DMS153 treated with DMSO at 0.1 percent for 48 hours (cell line): ENCODE measurements at regions not wholly inside any gene's neighbourhood (a gene's known extent, or its start where the extent isn't known, plus 50 kb on each side); places are given as distances from the start of the nearest gene placed in this dataset.
A peak's percentile ranks its signal among the peaks of the same experiment; 100 is the strongest.

Source experiments
- DNase-seq: peaks from one replicate; lab custom pipeline; 2025; ENCODE audit not compliant: unreplicated experiment; lab: John Stamatoyannopoulos, UW

DNA sequence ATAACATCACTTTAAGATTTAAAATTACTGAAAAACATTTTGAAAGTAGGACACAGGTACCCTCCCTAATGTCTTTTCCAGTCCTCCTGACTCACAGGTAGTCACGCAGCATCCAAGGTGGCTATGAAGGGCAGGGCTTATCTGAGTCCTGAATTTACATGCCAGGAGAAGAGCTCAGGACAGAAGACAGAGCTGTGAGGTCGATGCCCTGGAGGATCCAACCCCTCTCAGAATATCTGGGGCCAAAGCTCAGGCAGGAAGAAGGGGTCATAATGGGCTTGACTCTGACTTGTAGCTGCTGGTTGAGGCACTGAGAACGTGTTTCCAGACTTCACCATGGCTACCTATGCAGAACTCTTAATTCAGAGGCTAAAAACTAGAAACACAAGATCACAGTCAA lies 177.5 kb downstream of the AASDH start:
- no peak for DNase-seq

DNA sequence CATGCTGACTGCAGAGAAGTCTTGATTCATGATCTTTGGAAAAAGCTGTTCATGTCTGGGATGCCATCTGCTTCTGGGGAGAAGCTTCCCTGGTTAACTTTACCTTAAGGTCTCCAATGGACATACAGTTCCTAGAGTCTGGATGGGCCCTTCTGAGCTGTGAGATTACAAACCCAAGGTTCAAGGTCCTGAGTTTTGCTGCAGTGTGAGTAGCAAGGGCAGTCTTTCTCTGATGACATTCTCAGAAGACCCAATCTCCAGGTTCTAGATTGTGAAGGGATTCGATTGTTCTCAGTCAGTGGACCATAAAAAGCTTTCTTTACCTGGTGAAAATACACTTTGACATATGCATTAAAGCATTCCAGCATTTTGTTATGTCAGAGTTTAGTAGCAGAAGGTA lies 179.2 kb downstream of the AASDH start:
- no peak for DNase-seq

DNA sequence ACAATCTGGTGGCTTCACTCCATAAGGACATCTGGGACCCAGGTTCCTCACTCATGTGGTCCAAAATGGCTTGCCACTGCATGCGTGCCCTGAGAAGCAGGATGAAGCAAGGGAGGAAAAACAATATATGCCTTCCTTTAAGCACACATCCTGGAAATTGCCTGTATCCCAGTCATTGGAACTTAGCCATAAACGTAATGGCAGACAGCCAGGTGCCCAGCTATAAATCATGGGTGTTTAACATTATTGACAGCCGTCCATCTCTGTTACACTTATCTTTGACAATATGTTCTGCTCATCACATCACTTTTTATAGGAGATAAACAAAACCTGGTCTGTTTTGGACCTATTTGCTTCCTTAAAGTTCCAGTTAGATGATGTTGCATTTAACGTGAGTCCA lies 181.0 kb downstream of the AASDH start:
- peak; percentile 2 for DNase-seq

DNA sequence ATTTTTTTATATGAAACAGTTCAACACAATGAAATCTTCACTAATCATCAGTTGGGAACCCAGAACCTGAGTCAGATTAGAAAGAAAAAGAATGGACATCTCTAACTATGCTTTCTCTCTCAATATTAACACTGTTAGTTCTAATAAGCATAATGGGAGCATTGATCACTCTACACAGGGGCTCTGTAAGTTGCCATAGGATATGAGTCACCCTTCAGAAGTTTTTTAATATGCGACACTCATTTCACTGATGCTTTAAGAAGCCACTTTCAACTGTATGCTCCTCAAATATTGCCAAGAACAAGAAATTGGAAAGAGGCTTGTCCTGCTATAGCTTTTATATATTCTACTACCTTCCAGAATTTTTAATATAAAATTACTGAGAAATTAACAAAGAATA lies 187.0 kb downstream of the AASDH start:
- no peak for DNase-seq

DNA sequence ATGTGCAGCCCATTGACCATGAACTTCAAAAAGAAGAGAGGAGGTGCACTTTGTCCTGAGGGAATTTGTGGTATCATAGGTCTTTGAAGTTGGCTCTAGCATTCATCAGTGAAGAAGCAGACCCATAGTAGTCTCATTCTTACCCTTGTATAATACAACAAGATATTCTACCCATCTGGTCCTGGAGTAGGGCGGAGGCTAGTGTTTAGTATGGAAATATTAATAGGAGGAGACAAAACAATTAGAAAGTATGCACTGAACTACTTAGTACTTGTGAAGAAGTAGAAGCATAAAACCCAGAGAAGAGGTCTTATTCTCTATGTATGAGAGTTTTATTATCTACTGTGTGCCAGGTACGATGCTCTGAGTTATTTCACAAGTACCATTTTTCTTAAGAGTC lies 189.0 kb downstream of the AASDH start:
- no peak for DNase-seq

DNA sequence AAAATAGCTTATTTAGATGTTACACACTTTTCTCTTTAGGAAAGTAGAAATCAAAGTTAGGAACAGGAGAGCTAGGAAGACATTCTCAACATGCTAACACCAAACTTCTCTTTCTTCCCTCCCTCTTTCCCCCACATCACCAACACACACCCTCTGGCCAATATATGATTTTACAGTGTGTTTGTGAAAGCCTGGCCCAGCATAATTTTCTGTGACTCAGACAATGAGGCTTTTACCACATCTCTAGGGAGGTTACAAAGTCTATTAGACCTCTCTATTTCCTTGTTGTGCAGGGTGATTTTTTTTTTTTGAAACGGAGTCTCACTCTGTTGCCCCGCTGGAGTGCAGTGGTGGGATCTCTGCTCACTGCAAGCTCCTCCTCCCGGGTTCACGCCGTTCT lies 189.9 kb downstream of the AASDH start:
- no peak for DNase-seq

DNA sequence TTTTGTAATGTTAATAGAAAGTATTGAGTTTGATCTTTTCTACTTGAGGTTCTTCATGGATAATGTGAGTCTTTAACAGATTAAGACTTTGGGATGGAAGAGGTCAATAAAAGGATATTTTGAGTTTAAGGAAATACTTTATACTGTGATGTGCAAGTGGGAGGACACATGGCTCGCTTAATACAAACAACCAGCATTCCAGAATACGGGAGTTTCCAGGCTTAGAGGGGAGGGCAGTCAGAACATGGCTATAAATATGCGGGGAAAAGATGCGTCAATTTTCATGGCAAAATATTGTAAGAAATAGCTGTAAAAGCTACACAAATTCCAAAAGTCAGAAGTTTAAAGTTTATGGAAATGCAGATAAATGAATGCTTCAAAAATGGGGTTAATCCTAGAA lies 192.3 kb downstream of the AASDH start:
- no peak for DNase-seq

DNA sequence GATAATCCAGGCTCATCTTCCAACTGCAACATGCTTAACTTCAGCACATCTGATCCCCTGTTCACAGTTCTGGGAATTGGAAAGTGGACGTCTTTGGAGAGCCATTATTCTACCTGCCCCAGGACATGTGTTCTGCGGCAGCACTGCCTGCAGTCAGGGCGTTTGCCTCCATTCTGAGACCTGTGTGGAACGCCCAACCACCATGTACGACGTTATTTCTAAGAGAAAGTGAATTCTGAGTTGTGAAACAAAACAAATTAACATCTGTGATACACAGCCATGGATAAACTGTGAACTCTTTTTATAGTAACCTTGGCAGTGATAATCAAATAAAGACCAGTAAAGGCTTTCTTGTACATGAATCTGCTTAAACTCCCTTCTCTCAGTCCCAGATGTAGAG lies 195.8 kb downstream of the AASDH start:
- no peak for DNase-seq

DNA sequence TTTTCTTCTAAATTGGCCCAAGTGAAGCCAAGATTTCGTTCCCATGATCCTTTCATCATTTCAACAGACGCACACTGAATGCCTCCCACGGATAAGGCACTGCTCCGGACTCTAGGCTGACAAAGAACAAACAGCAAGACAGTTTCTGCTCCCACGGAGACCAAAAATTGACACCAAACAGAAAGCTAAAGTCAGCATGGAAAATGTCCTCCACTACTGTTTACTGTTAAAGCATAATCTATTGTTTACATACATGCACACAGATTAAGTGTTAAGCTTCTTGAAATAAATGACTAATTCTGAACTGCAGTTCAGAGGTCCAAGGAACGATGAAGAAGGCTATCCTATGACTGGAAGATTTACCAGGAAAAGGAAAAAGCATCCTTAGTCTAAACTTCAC lies 199.6 kb downstream of the AASDH start:
- no peak for DNase-seq

DNA sequence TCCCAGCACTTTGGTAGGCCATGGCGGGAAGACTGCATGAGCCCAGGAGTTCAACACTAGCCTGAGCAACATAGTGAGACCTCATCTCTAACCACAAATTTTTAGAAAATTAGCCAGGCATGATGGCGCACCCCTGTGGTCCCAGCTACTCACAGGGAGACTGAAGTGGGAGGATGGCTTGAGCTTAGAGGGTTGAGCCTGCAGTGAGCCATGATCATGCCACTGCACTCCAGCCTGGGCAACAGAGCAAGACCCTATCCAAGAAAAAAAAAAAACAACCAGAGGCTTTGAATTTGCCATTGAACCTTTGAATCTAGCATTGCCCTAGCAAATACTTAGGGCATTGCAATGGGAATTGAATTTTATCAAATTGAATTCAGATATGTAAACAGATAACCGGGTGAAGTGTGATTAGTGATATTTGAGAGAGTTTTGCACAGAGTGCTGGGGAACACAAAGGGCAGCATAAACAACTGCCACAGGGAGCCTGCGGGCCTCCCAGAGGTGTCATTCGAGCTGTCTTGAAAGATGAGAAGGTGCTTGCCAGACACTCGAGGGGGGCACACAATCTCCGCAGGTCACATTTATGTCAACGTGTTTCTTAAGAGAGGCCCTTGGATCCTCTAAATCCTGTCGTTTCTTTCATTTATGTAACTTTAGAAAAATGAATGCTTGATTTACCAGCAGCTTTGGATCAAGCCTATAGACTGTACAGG lies 200.3 kb downstream of the AASDH start:
- DNase-seq = no peak

DNA sequence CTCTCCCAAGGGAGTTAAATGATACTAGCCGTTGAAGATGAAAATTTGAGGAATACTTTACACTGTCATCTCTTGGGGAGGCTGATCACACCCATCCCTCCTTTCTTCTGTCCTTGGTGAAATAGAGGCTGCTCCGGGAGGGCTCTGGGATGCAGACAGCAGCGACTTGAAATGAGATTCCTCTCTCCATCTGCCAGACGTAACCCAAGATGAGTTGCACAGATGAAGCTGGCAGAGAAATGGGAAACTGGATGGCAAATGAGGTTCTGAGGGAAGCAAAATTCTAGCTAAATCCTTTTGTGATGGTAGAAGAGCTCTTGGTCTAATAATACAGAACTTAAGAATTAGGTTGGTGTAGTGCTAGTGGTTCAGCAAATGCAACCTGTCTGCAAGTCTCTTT lies 201.4 kb downstream of the AASDH start:
- no peak for DNase-seq

DNA sequence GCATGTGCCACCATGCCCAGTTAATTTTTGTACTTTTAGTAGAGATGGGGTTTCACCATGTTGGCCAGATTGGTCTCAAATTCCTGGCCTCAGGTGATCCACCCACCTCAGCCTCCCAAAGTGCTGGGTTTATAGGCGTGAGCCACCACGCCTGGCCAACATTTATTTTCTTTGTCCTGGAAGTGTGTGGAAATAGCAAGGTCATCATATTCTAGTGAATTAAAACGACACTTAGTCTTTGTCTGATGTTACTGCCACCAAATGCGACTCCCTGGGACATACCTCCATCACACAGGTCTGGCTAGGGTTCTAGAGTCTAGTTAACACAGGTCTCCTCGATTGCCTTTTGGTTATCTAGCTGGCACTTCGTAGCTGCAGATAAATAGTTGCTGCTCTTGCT lies 203.1 kb downstream of the AASDH start:
- no peak for DNase-seq

DNA sequence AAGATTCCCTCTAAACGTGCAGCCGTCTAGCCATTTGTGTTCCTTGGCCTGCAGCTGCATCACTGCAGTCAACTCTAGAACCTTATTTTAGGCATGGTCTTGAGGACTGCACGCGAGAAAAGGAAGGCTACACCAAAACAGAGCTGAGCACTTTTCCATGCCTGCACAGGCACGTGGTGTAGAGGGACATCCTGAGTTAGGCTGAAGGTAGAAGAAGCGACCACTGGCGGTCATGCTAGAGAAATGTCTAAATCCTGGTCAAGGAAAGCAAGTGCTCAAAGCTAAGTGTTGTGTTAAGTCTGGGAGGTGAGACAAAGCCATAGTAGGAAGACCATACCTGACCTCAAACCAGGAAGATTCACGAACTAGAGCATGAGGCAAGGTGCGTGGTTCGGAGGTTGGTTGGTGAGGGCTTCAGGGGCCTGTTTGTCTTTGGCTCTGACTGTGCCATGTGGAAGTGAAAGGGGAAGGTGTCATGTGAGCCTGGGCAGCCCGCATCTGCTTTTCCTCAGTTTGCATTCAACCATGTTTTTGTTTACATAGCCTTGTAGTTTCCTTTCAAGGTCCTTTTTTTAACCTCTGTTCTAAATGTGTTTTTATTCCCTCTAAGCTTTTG lies 203.8 kb downstream of the AASDH start:
- no peak for DNase-seq

DNA sequence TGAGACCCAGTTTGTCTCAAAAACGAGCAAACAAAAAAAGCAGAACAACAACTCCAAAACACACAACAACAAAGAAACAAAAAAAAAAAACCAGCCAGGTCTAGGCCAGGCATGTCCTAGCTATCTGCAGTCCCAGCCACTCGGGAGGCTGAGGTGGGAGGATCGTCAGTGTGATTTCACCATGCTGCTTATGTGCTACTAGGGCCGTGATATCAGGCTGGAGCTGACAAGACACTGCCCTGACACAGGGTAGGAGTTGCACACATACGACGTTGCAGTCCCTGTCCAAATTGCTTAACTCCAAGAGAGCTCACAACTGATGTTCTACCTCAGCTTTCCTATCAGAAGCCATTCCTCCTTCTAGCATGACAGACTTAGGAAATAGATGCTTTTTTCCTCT lies 204.9 kb downstream of the AASDH start:
- DNase-seq = no peak

DNA sequence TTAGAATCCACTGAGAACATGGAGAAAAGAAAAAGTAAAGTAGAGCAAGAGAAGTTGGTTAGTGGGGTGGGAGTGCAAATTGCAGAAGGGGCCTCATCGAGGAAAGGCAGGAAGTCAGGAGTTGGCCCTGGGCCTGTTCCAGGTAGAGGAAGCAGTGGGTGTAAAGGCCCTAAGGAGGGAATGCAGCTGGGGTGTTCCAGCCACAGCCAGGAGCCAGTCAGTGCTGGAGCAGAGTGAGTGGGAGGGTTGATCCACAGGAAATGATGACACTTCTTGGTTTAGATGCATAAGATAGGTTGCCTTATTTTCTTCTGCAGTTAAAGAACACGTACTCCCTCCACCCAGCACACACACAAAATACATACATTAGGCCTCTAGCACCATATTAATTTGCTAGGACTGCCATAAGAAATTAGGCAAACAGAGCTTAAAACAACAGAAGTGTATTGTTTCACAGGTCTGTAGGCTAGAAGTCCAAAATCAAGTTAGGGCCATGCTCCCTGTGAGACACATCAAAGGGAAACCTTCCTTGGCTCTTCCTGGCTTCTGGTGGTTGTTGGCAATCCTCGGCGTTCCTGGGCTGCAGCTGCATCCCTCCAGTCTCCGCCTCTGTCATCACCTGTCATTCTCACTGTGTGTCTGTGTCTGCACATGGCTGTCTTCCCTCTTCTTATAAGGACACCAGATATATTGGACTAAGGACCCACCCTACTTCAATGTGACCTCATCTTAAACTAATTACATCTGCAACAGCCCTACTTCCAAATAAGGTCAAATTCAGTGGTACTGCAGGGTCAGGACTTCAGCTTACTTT lies 205.9 kb downstream of the AASDH start:
- no peak for DNase-seq

DNA sequence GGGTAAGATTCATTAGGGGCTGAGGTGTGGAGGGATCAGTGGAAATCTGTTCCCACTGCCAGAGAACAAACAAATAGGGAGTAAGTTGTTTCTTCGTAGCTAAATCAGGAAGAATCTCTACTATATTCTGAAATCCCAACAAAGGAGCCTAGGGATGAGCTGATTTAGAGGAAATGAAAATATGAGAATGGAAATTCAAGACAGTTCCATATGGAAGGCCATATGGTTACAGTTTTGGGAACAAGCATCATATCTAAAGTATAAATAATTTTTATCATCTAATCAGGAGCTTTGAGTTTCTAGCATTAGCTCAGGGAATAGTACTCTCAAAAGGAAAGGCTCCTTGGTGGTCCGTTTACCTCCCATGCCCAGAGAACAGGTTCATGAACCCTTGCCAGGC lies 218.2 kb downstream of the AASDH start:
- DNase-seq = no peak

DNA sequence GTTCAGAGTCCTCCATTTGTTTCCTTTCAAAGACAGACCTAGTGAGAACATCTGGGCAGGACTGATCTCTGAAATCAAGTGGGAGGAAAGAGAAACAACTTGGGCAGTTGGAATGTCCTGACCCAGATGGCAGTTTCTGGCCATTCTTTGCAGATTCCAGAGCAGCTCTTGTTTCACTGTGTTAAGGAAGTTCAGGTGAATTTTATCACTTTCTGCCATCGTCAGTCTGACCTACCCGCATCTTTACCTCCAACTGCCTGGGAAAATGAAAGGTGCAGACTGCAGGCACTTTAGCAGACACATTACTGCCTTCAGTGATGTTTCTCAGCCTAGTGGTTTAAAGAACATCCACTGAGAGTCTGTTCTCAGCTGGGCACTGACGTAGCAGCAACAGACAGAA lies 216.2 kb downstream of the CEP135 start:
- DNase-seq = no peak

DNA sequence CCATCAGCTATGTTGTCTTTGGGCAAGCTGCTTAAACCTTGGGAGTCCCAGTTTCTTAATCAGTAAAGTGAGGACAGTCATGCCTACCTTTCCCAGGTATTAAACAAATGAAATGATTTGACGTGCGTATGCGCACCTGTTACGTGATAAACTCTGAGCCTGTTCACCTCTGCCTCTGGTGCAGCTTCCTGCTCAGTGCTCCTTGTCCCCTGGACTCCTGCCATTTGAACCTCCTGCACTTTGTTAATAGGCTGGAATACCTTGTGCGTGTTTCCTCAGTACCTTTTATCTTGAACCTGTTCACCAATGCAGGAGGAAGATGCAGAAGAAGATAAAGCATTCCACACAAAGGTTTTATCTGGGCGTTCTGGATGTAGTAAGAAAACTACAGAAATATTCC lies 211.9 kb downstream of the CEP135 start:
- DNase-seq = no peak

DNA sequence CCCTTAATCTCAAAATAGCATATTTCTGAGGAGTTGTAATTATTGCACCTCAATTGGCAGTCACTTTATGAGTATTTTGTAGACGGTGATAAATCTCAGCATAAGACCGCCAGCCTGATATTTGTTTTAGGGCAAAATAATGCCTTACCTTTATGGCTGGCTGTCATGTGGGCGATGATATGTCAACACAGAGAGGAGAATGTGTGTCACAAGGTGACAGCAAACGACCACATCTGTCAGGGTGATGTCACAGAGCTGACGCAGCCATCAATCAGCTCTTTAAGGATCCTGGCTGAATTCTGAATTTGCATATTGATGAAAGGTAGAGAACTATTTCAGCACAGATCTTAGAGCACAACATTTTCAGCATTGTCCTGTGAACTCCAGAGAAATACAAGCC lies 209.7 kb downstream of the CEP135 start:
- DNase-seq = no peak

DNA sequence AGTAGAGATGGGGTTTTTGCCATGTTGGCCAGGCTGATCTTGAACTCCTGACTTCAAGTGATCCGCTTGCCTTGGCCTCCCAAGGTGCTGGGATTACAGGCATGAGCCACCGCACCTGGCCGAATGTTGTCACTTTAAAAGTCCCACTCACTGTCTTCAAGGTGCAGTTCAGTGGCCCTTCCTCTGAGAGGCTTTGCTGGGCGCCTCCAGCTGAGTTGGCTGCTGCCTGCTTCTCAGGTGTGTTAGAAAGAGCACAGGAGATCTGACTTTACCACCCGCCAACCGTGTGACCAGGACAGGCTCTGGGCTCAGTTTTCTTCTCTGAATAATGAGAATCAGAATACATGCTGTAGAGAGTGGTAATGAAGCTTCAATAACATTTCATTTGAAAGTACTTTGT lies 207.4 kb downstream of the CEP135 start:
- DNase-seq = no peak

DNA sequence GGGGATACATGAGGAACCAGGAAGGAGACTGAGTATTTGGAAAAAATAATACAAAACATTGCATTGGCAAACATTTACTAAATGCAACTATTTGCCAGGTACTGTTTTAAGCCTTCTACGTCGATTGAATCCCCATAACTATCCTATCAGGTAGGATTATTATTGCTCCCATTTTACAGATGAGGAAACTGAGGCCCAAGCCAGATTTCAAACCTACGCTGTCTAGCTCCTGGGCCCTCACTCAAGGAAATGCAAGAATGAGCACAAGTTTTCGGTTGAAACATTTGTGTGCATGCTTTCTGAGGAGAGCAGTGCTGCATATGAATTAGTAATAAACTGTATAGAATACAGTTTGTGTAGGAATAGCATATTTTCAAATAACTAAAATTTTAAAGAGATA lies 206.7 kb downstream of the CEP135 start:
- DNase-seq = no peak

DNA sequence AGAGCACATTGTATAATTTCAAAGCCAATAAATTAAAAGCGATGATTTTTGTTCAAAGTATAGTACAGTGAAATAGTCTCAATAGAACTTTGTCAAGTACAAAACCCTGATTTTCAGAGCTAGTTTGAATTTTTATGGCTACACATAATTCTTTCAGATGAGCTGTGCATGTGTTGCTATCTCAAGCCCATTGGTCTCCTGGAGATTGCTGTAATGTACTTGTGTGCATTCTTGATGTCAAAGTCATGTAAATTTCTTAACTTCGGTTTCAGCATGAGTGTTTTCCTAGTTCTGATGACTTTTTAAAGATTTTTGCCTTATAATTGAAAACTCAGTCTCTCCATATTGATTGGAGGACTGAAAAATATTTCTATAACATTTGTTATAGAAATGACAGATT lies 200.8 kb downstream of the CEP135 start:
- no peak for DNase-seq
